ENCODE measurements at regions not wholly inside any gene's neighbourhood (a gene's known extent, or its start where the extent isn't known, plus 50 kb on each side); places are given as distances from the start of the nearest gene placed in this dataset.

DNA sequence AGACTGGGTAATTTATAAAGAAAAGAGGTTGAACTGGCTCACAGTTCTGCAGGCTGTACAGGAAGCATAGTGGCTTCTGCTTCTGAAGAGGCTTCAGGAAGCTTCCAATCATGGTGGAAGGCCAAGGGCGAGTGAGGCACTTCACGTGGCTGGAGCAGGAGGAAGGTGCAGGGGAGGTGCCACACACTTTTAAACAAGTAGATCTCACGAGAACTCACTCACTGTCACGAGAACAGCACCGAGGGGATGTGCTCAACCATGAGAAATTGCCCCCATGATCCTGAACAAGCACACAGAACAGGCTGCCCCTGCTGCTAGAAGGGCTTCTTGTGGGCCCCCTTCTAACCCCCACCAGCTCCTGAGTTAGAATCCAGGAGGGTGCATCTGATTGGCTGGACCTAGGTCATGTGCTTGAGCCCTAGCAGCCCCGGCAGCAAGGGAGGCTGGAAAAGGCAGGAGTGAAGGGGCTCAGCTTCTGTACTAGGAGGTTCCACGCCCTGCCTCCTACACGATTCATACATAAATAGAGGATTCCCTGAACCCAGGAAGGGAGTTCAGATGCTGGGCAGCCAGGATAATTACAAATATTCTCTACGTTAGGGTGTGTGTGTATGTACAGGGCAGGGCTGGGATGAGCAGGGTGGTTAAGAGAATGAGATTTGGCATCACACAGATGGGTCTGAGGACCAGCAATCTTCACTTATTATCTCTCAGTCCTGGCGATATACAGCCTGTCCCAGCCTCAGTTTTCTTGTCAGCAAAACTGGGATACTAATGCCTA lies 72.8 kb upstream of the ATP5PO start:
- DNase-seq (ENCODE audit: low read depth): no peak
- no peak overlapping the region for H3K4me3 ChIP-seq (ENCODE audit: low read length)
- TF ChIP-seq, protein P1, sequence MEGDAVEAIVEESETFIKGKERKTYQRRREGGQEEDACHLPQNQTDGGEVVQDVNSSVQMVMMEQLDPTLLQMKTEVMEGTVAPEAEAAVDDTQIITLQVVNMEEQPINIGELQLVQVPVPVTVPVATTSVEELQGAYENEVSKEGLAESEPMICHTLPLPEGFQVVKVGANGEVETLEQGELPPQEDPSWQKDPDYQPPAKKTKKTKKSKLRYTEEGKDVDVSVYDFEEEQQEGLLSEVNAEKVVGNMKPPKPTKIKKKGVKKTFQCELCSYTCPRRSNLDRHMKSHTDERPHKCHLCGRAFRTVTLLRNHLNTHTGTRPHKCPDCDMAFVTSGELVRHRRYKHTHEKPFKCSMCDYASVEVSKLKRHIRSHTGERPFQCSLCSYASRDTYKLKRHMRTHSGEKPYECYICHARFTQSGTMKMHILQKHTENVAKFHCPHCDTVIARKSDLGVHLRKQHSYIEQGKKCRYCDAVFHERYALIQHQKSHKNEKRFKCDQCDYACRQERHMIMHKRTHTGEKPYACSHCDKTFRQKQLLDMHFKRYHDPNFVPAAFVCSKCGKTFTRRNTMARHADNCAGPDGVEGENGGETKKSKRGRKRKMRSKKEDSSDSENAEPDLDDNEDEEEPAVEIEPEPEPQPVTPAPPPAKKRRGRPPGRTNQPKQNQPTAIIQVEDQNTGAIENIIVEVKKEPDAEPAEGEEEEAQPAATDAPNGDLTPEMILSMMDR (IDR thresholded peaks at IDR 0.05; ENCODE audit: insufficient read depth, low read depth, low read length, missing control alignments): no peak

DNA sequence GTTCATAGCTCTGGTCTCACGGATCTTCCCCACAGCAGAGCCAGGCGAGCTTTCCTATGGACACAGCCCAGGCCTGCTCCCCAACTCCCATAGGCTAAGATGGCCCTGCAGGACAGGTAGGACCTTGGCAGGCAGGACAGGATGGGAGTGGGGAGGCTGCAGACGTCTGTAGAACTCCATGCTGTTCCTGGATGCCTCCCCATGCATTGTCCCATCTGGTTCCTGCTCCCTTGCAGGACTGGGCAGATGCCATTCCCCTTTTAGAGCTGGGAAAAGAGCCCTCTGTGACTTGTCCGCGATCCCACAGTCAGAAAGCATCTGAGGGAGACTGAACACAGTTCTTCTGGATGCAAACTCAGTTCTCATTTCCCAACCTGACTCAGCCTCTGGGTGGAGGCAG lies 71.9 kb upstream of the ATP5PO start:
- TF ChIP-seq, protein P1 (IDR thresholded peaks at IDR 0.05; ENCODE audit: insufficient read depth, low read depth, low read length, missing control alignments): no peak
- no peak overlapping the region for H3K4me3 ChIP-seq (ENCODE audit: low read length)
- DNase-seq (ENCODE audit: low read depth): no peak

DNA sequence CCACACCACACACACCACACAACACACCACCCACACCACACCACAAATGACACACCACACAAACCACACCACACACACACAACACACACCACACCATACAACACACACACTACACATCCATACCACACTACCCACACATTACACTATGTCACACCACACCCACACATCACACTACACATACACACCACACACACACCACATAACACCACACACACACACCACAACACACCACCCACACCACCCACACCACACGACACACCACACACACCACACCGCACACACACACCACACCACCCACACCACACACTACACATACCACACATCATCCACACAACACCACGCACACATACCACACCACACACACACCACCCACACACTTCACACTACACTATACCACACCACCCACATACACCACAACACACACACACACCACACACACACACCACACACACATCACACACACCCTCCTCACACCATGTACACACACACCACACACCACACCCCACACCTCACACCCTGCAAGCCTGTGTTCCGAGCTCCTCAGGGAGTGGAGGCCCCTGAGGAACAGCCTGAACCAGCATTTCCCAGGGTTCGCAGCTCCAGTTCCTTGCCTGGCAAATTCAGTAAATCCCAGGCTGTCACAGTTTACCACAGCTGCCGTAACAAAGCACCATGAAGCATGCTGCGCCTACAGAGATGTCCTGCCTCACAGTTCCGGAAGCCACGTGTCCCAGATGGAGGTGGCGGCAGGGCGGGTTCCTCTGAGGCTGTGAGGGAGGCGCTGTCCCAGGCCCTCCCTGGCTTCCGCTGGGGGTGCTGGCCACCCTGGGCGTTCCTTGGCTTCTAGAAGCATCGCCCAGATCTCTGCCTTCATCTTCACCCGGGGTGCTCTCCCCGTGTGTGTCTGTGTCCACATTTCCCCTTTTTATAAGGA lies 69.8 kb upstream of the ATP5PO start:
- DNase-seq (ENCODE audit: low read depth): no peak
- H3K4me3 ChIP-seq (ENCODE audit: low read length): no peak overlapping the region
- TF ChIP-seq, protein P1 (IDR thresholded peaks at IDR 0.05; ENCODE audit: insufficient read depth, low read depth, low read length, missing control alignments): no peak

DNA sequence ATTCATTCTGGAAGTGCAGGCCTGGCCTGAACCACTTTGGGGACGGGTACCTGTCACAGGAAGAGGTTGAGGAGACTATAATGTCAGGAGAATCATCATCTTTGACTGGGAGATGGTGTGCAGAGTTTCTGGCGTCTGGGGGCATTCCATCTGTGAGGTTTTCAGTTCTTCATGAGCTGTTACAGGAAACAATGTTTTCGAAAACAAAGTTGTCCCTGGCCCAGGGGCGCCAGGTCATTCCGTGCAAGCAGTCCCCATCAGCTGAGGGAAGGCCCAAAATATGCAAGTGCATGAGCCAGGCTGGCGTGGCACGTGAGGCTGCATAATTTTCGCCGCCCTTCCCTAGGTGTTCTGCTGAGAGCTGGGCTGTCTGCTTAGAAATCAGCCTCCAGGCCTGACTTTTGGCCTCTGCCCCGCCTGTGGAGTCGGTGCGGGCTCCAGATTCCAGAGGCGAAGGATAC lies 68.4 kb upstream of the ATP5PO start:
- TF ChIP-seq, protein P1 (IDR thresholded peaks at IDR 0.05; ENCODE audit: insufficient read depth, low read depth, low read length, missing control alignments): no peak
- no peak overlapping the region for H3K4me3 ChIP-seq (ENCODE audit: low read length)
- no peak for DNase-seq (ENCODE audit: low read depth)

DNA sequence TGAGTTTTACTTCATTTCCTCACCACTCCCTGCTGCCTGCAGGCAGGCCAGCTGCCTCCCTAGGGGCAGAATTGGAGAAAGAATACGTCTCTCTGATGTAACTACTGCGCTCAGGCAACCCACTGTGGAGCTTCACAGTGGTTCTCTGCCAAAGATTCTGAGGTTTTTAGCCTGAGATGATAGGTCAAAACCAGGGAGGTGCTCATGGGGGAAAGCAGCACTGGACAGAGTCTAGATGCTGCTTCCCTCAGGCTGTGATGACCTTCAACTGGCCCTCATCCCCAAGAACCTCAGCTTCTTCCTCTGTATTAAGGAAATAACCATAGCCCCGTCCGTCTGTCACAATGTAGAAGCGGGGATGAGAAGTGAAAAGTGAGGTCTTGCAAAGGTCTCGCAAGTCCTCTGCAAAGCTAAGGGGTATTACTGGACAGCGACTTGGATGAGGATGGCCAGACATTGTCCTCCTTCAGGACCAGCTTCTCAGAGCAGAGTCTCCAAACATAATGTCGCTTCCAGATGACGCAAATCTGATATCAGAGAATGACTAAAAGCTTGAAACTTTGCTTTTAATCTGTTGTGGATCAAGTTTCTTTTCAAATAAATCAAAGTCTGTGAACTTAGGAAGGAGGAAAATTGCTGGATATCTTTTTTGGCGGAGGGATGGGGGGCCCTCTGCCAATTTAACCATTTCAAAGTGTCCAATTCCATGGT lies 65.9 kb upstream of the ATP5PO start:
- H3K4me3 ChIP-seq (ENCODE audit: low read length): no peak overlapping the region
- TF ChIP-seq, protein P1 (IDR thresholded peaks at IDR 0.05; ENCODE audit: insufficient read depth, low read depth, low read length, missing control alignments): no peak
- no peak for DNase-seq (ENCODE audit: low read depth)

DNA sequence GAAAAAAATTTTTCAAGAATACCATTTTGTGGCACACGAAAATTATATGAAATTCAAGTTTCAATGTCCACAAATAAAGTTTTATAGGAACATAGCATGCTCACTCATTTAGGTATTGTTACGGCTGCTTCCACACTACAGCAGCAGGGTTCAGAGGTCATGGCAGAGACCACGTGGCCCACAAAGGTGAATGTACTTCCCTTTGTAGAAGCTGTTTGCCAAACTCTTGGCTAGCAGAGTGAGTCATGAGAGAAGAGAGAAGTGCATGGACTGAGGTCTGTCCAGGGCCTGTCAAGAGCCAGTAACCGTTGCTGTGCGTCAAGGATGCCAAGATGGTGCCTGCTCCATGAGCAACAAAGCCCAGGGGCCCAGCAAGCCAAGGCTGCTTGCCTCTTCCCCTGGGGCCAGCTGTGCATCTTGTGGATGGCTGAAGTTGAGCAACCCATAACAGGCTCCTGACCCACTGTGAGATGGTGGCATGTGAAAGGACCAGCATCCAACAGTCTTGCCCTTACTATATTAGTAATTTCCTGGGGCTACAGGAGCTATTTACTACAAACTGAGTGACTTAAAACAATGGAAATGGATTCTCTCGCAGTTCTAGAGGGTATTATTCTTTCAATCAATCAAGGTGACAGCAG lies 64.8 kb upstream of the ATP5PO start:
- no peak overlapping the region for H3K4me3 ChIP-seq (ENCODE audit: low read length)
- TF ChIP-seq, protein P1 (IDR thresholded peaks at IDR 0.05; ENCODE audit: insufficient read depth, low read depth, low read length, missing control alignments): no peak
- peak; percentile 7 for DNase-seq (ENCODE audit: low read depth)

All from epithelial cell of esophagus (primary cell).